Endothelial cell of umbilical vein (primary cell): ENCODE measurements at regions not wholly inside any gene's neighbourhood (a gene's known extent, or its start where the extent isn't known, plus 50 kb on each side); places are given as distances from the start of the nearest gene placed in this dataset.

ENCODE experiments used
- BruUV-seq: library from RNA; stranded (reverse); fragments of 400-500 nt; replicated peaks from 2 replicates; lab custom pipeline; 2021; lab: Mats Ljungman, UMichigan
- CTCF ChIA-PET: fragments of 300-600, 350-600 bp; sonication (Branson Sonifier 250); formaldehyde crosslinking; loops from one replicate; lab custom pipeline; 2021; ENCODE audit warnings: antibody characterized with exemption, inconsistent platforms; lab: Charles Lee
- POLR2A ChIA-PET: fragments of 300-600, 350-600 bp; sonication (Branson Sonifier 250); formaldehyde crosslinking; loops from one replicate; lab custom pipeline; 2021; ENCODE audit warnings: antibody characterized with exemption, inconsistent platforms; lab: Charles Lee
- DNase-seq: peaks from one replicate; pipeline ENCODE4 v3.0.0-alpha.2; 2011; ENCODE audit warnings: low read depth, low spot score
- FAIRE-seq: peaks from 2 replicates; lab custom pipeline; 2011; peaks lifted over from hg19 to GRCh38; lab: Jason Lieb, UNC
- H2AFZ ChIP-seq: 2 replicates; pipeline ENCODE4 v1.6.0; 2012; ENCODE audit warnings: low read depth, low read length, control low read depth, inconsistent platforms
- H3K27ac ChIP-seq: 2 replicates; pipeline ENCODE4 v1.5.1; 2011; ENCODE audit warnings: low read depth, mild to moderate bottlenecking, control low read depth, low read length, moderate library complexity; ENCODE audit not compliant: insufficient read depth
- H3K27me3 ChIP-seq, 2 experiments: 2 replicates each; pipeline versions ENCODE4 v1.6.0 to v1.6.1; 2011; ENCODE audit warnings: low read length in 2 of 2, mixed read lengths in 1 of 2; ENCODE audit not compliant: control insufficient read depth in 2 of 2, insufficient read depth in 2 of 2
- H3K36me3 ChIP-seq, 2 experiments: 2 replicates in 1 of 2; 3 replicates in 1 of 2; pipeline ENCODE4 v1.5.1; 2011; ENCODE audit warnings: low read length in 2 of 2, mild to moderate bottlenecking in 1 of 2, moderate library complexity in 1 of 2; ENCODE audit not compliant: control insufficient read depth in 2 of 2, insufficient read depth in 2 of 2; ENCODE audit errors: extremely low read depth in 1 of 2
- H3K4me1 ChIP-seq: 3 replicates; pipeline ENCODE4 v1.5.1; 2011; ENCODE audit warnings: mild to moderate bottlenecking, low read length; ENCODE audit not compliant: control insufficient read depth, insufficient read depth; ENCODE audit errors: extremely low read depth
- H3K4me2 ChIP-seq: 2 replicates; pipeline ENCODE4 v1.6.1; 2011; ENCODE audit warnings: low read length, control low read depth, mixed read lengths; ENCODE audit not compliant: insufficient read depth
- H3K4me3 ChIP-seq, 3 experiments: fragments of 200-600 bp in 1 of 3; sonication (generic), shearing (Covaris generic) in 1 of 3; replicated peaks in 1 of 3; 2 replicates each; pipeline ENCODE4 v1.5.1; 2011 to 2016; ENCODE audit warnings: control low read depth in 3 of 3, low read length in 3 of 3, mild to moderate bottlenecking in 2 of 3, inconsistent platforms in 1 of 3, low read depth in 1 of 3, moderate library complexity in 1 of 3; ENCODE audit not compliant: insufficient read depth in 1 of 3
- H3K79me2 ChIP-seq: 2 replicates; pipeline ENCODE4 v1.6.0; 2012; ENCODE audit warnings: low read length, inconsistent platforms; ENCODE audit not compliant: control insufficient read depth, insufficient read depth
- H3K9ac ChIP-seq: replicated peaks from 2 replicates; pipeline ENCODE3; 2011; ENCODE audit warnings: low read length, control low read depth; ENCODE audit not compliant: insufficient read depth; ENCODE audit errors: extremely low read depth
- H3K9me1 ChIP-seq: replicated peaks from 3 replicates; pipeline ENCODE4 v1.6.0; 2011; ENCODE audit warnings: mild to moderate bottlenecking, low read length; ENCODE audit not compliant: control insufficient read depth, insufficient read depth; ENCODE audit errors: extremely low read depth
- H3K9me3 ChIP-seq: replicated peaks from 2 replicates; pipeline ENCODE4 v1.5.1; 2012; ENCODE audit warnings: low read length, inconsistent platforms; ENCODE audit not compliant: control insufficient read depth, insufficient read depth
- H4K20me1 ChIP-seq: replicated peaks from 2 replicates; pipeline ENCODE3; 2011; ENCODE audit warnings: mild to moderate bottlenecking, low read length; ENCODE audit not compliant: control insufficient read depth, insufficient read depth; ENCODE audit errors: extremely low read depth
- EZH2 ChIP-seq: IDR thresholded peaks from 2 replicates; pipeline ENCODE4 v1.6.1; 2012; ENCODE audit warnings: borderline replicate concordance, low read depth, mild to moderate bottlenecking, moderate library complexity, low read length, inconsistent platforms; ENCODE audit not compliant: severe bottlenecking
- FOS ChIP-seq: IDR thresholded peaks from 2 replicates; pipeline ENCODE4 v1.6.1; 2011; ENCODE audit warnings: mild to moderate bottlenecking, low read length, moderate library complexity, borderline replicate concordance; ENCODE audit not compliant: insufficient read depth
- GATA2 ChIP-seq: IDR thresholded peaks from 2 replicates; pipeline ENCODE4 v1.7.0; 2011; ENCODE audit warnings: low read depth, mild to moderate bottlenecking, moderate library complexity, mixed read lengths, low read length; ENCODE audit not compliant: insufficient read length, insufficient read depth
- JUN ChIP-seq: IDR thresholded peaks from 2 replicates; pipeline ENCODE4 v1.6.1; 2011; ENCODE audit warnings: borderline replicate concordance, low read depth; ENCODE audit not compliant: insufficient read length, insufficient read depth
- MYC ChIP-seq: IDR thresholded peaks from one replicate; pipeline ENCODE4 v1.6.1; 2011; ENCODE audit warnings: mild to moderate bottlenecking, low read depth, low read length
- POLR2A ChIP-seq: IDR thresholded peaks from 2 replicates; pipeline ENCODE4 v1.6.1; 2012; ENCODE audit warnings: low read depth, mild to moderate bottlenecking, control low read depth, low read length
- POLR2AphosphoS5 ChIP-seq: IDR thresholded peaks from 2 replicates; pipeline ENCODE4 v1.6.1; 2012; ENCODE audit warnings: low read depth, mild to moderate bottlenecking, control low read depth, low read length, moderate library complexity; ENCODE audit not compliant: insufficient read depth
- dilution Hi-C: fragments of 300-500 bp; cut with MboI; formaldehyde crosslinking; loops from one replicate; pipeline ENCODE4 v1.15.0; 2019; ENCODE audit warnings: low sequenced_read_pairs; ENCODE audit not compliant: extremely low pct_ligation_motif_present
- intact Hi-C: fragments of 100-400 bp; cut with micrococcal nuclease; formaldehyde crosslinking; loops from one replicate; pipeline ENCODE4 v1.10.0; 2022
- TF ChIP-seq, protein P1 (sequence below): IDR thresholded peaks from 2 replicates; pipeline ENCODE4 v1.6.1; 2011; ENCODE audit not compliant: insufficient read depth, insufficient read length
- TF ChIP-seq, protein P2 (sequence below), 2 donors: IDR thresholded peaks; 1 replicate in 1 of 2; 2 replicates in 1 of 2; pipeline ENCODE4 v1.5.1; 2011; ENCODE audit warnings: low read length in 2 of 2, mild to moderate bottlenecking in 2 of 2, moderate library complexity in 2 of 2, control low read depth in 1 of 2, inconsistent platforms in 1 of 2, low read depth in 1 of 2; ENCODE audit not compliant: insufficient read depth in 1 of 2; ENCODE audit errors: extremely low read depth in 1 of 2

DNA sequence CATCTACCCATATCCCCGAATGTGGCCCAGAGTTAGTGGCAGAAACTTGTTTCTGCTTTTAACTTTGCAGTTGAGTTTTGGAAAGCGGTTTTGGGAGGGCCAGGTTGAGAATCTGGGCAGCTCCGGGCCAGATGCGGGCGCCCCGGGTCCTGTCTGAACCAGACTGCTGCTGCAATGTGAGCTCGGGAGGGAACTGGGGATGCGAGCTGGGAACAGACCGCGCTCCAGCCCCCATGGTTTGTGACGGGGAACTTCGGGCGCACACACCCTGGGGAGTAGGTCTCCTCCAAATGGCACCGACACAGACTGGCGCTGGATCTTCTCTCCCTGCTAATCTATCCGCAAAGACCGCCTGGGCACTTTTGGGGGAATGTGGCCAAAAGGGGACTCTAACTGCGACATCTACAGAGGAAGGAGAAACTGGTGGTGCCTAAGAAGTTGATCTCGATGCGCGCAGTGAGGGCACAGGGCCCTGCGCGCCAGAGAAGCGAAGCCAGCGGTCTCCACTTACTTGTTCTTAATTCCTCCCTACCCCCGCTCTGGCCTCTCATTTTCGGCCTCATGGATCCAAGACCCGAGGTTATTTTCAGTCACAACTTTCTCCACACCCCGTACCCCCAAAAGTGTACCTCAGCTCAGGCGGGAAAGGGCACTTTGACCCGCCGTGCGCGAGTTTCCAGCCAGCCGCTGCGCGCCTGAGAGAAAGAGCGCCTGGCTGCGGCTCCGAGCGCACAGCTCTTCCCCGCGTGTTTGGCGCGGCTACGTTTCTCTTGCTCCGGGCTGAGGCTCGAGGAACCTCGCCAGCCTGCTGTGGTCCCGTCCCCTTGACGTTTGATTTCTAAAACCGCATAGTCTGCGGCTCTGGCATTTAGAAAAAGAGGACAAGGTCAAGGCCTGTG lies 411.0 kb upstream of the ESRRG start:
- no peak overlapping the region for H2AFZ ChIP-seq
- H3K4me2 ChIP-seq: no peak overlapping the region
- no peaks in the 10 kb centered on the region for H4K20me1 ChIP-seq
- BruUV-seq: no TSS peak
- CTCF ChIA-PET: no interaction called here
- H3K36me3 ChIP-seq: no peaks in the 10 kb centered on the region
- H3K9me3 ChIP-seq: no peaks in the 10 kb centered on the region
- H3K4me1 ChIP-seq: no peaks in the 10 kb centered on the region
- intact Hi-C loops: loop anchor here (10.0 kb wide), 1 partner anchor 531 kb away; no protein-coding TSS in a partner anchor
- no peak overlapping the region for H3K27ac ChIP-seq
- dilution Hi-C loops: no loop called here
- H3K4me3 ChIP-seq: no peak overlapping the region
- FAIRE-seq (no peak), DNase-seq (no peak)
- peaks cover 46 to 62% of the 10 kb centered on the region in 2 experiments for H3K27me3 ChIP-seq
- H3K79me2 ChIP-seq: no peaks in the 10 kb centered on the region
- POLR2A ChIA-PET: no interaction called here
- H3K9me1 ChIP-seq: no peaks in the 10 kb centered on the region
- TF ChIP-seq EZH2 (peak; percentile 62), GATA2 (no peak)
- no peak overlapping the region for H3K9ac ChIP-seq

DNA sequence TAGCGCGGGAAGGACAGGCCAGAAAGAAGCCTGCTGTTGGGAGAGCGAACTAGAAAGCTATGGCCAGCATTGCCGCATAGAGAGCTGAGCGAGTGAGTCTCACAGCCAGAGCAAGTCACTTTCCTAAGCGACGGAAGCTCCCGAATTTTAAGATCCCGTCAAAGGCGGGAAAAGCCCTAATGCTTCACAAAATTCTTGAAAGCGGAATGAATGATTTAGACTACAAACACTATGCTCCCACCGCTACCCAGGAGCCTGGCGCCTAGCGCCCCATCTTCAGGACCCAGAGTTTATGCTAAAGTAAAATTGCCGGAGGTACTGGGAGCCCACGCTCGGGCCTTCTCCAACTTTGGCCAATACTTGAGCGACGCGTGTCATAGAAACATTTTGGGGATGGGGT lies 409.9 kb upstream of the ESRRG start:
- no peak overlapping the region for H2AFZ ChIP-seq
- no peak overlapping the region for H3K27ac ChIP-seq
- H3K4me2 ChIP-seq: no peak overlapping the region
- POLR2A ChIA-PET: no interaction called here
- no peaks in the 10 kb centered on the region for H3K9me3 ChIP-seq
- DNase-seq (no peak), FAIRE-seq (no peak)
- CTCF ChIA-PET: no interaction called here
- H4K20me1 ChIP-seq: no peaks in the 10 kb centered on the region
- H3K27me3 ChIP-seq: peaks cover 36 to 51% of the 10 kb centered on the region in 2 experiments
- no peaks in the 10 kb centered on the region for H3K79me2 ChIP-seq
- no peak overlapping the region for H3K9ac ChIP-seq
- dilution Hi-C loops (no loop called here), intact Hi-C loops (loop anchor here (10.0 kb wide), 1 partner anchor 532 kb away; no protein-coding TSS in a partner anchor)
- H3K36me3 ChIP-seq: no peaks in the 10 kb centered on the region
- no peak for TF ChIP-seq JUN
- no peak for TF ChIP-seq POLR2A
- no peak for TF ChIP-seq GATA2
- no peak for TF ChIP-seq MYC
- TF ChIP-seq FOS: no peak
- TF ChIP-seq, protein P1, sequence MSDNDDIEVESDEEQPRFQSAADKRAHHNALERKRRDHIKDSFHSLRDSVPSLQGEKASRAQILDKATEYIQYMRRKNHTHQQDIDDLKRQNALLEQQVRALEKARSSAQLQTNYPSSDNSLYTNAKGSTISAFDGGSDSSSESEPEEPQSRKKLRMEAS: no peak
- TF ChIP-seq EZH2: no peak
- no peak for TF ChIP-seq POLR2AphosphoS5
- TF ChIP-seq, protein P2, sequence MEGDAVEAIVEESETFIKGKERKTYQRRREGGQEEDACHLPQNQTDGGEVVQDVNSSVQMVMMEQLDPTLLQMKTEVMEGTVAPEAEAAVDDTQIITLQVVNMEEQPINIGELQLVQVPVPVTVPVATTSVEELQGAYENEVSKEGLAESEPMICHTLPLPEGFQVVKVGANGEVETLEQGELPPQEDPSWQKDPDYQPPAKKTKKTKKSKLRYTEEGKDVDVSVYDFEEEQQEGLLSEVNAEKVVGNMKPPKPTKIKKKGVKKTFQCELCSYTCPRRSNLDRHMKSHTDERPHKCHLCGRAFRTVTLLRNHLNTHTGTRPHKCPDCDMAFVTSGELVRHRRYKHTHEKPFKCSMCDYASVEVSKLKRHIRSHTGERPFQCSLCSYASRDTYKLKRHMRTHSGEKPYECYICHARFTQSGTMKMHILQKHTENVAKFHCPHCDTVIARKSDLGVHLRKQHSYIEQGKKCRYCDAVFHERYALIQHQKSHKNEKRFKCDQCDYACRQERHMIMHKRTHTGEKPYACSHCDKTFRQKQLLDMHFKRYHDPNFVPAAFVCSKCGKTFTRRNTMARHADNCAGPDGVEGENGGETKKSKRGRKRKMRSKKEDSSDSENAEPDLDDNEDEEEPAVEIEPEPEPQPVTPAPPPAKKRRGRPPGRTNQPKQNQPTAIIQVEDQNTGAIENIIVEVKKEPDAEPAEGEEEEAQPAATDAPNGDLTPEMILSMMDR (IDR thresholded peaks at IDR 0.05; ENCODE audit: extremely low read depth in 1 of 2, insufficient read depth in 1 of 2, low read depth in 1 of 2, low read length in 2 of 2): no peak
- no peaks in the 10 kb centered on the region for H3K9me1 ChIP-seq
- H3K4me1 ChIP-seq: no peaks in the 10 kb centered on the region
- BruUV-seq: no TSS peak
- H3K4me3 ChIP-seq: no peak overlapping the region
